ENCODE measurements at regions not wholly inside any gene's neighbourhood (a gene's known extent, or its start where the extent isn't known, plus 50 kb on each side); places are given as distances from the start of the nearest gene placed in this dataset.

DNA sequence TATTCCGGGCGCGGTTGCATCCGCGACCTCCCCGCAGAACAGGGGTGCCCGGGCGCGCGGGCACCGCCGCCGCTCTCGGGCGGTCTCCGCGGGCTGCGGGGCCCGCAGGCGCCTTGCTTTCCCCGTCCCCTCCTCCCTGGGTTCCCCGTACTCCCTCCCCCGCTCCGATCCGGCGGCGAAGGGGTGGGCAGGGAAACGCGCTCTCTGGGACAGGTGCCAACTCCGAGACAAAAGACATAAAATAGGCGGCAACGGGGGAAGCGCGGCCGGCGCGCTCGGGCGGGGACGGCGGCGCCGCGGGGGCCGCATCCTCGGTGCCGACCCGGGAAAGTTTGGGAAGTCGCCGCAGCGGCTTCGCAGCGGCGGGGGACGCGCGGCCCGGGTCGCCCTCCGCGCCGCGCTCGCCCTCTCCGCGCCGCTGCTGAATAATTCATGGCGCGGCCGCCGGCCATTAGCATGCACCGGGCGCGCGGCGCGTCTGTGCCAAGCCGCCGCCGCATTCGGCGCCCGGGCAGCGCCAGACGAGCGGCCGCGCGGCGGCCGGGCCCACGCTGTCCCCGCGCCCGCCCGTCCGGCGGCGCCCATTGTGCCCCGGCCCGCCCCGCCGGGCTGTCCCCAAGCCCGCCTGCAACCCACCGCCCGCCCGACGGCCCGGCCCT lies 78.7 kb upstream of the PPARA start:
- TF ChIP-seq, protein P1, sequence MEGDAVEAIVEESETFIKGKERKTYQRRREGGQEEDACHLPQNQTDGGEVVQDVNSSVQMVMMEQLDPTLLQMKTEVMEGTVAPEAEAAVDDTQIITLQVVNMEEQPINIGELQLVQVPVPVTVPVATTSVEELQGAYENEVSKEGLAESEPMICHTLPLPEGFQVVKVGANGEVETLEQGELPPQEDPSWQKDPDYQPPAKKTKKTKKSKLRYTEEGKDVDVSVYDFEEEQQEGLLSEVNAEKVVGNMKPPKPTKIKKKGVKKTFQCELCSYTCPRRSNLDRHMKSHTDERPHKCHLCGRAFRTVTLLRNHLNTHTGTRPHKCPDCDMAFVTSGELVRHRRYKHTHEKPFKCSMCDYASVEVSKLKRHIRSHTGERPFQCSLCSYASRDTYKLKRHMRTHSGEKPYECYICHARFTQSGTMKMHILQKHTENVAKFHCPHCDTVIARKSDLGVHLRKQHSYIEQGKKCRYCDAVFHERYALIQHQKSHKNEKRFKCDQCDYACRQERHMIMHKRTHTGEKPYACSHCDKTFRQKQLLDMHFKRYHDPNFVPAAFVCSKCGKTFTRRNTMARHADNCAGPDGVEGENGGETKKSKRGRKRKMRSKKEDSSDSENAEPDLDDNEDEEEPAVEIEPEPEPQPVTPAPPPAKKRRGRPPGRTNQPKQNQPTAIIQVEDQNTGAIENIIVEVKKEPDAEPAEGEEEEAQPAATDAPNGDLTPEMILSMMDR (conservative IDR thresholded peaks at IDR 0.05), result no peak
- no peak for TF ChIP-seq ZFX (IDR thresholded peaks at IDR 0.05)

Data from C4-2B (cell line).